ENCODE measurements at regions not wholly inside any gene's neighbourhood (a gene's known extent, or its start where the extent isn't known, plus 50 kb on each side); places are given as distances from the start of the nearest gene placed in this dataset.

GRCh38 chr17:13833921-13834320, 232.2 kb upstream of the HS3ST3A1 start:
- no peak overlapping the region for H3K4me3 ChIP-seq (replicated peaks in 1 of 3)
- H3K27ac ChIP-seq: no peak overlapping the region
- no peaks in the 10 kb centered on the region for H3K9me3 ChIP-seq
- 88 to 89% methylated on average over 2 of the region's 2 CpGs for WGBS, 2 donors
- H3K4me1 ChIP-seq: no peaks in the 10 kb centered on the region
- DNase-seq: no peak
- intact Hi-C loops (cut with DNase I): no loop called here
- TF ChIP-seq POLR2A (IDR thresholded peaks at IDR 0.05) (no peak), CTCF (IDR thresholded peaks at IDR 0.05) (no peak)
- no peaks in the 10 kb centered on the region for H3K27me3 ChIP-seq
- H3K36me3 ChIP-seq: no peaks in the 10 kb centered on the region

DNA sequence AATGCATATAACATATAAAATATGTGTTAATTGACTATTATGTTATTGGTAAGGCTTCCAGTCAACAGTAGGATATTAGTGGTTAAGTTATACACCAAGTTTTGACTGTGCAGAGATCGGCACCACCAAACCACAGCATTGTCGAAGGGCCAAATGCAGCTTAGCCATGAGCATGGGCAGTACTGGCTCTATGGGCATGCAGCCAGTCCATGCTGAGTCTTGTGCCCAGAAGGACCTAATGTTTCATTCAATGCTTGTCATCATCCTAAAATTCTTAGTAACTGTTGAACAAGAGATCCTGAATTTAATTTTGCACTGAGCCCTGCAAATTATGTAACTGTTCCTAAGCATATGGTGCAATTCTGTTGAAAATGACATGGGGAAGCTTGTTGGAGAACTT, 233.4 kb upstream of the HS3ST3A1 start:
- Histone ChIP-seq H3K4me3 (replicated peaks in 1 of 3) (no peak overlapping the region), H3K27me3 (no peaks in the 10 kb centered on the region), H3K9me3 (no peaks in the 10 kb centered on the region), H3K4me1 (no peaks in the 10 kb centered on the region), H3K27ac (no peak overlapping the region), H3K36me3 (no peaks in the 10 kb centered on the region)
- no peak for DNase-seq
- no peak for TF ChIP-seq CTCF (IDR thresholded peaks at IDR 0.05)
- TF ChIP-seq POLR2A (IDR thresholded peaks at IDR 0.05): no peak
- 87 to 95% methylated on average over 2 of the region's 2 CpGs for WGBS, 2 donors
- intact Hi-C loops (cut with DNase I): no loop called here

- no peak for DNase-seq
- intact Hi-C loops (cut with DNase I): no loop called here
- TF ChIP-seq POLR2A (IDR thresholded peaks at IDR 0.05) (no peak), CTCF (IDR thresholded peaks at IDR 0.05) (no peak)
- Histone ChIP-seq H3K4me1 (no peaks in the 10 kb centered on the region), H3K36me3 (no peaks in the 10 kb centered on the region), H3K9me3 (no peaks in the 10 kb centered on the region), H3K27me3 (no peaks in the 10 kb centered on the region), H3K4me3 (replicated peaks in 1 of 3) (no peak overlapping the region), H3K27ac (no peak overlapping the region)
- 93 to 98% methylated on average over 12 of the region's 12 CpGs for WGBS, 2 donors
Measured at GRCh38 chr17:13837417-13837816, 231.9 kb upstream of the COX10 start.

- Histone ChIP-seq H3K4me1 (no peaks in the 10 kb centered on the region), H3K27me3 (no peaks in the 10 kb centered on the region), H3K9me3 (no peaks in the 10 kb centered on the region), H3K27ac (no peak overlapping the region), H3K4me3 (replicated peaks in 1 of 3) (no peak overlapping the region), H3K36me3 (no peaks in the 10 kb centered on the region)
- 22 to 31% methylated on average over 1 of the region's 1 CpG for WGBS, 2 donors
- TF ChIP-seq POLR2A (IDR thresholded peaks at IDR 0.05) (no peak), CTCF (IDR thresholded peaks at IDR 0.05) (no peak)
- no peak for DNase-seq
- intact Hi-C loops (cut with DNase I): no loop called here
Measured at GRCh38 chr17:13840254-13840653, 229.1 kb upstream of the COX10 start.

GRCh38 chr17:13843862-13844635, 225.3 kb upstream of the COX10 start:
- TF ChIP-seq CTCF (IDR thresholded peaks at IDR 0.05) (no peak), POLR2A (IDR thresholded peaks at IDR 0.05) (no peak)
- intact Hi-C loops (cut with DNase I): no loop called here
- H3K27me3 ChIP-seq: no peaks in the 10 kb centered on the region
- H3K4me1 ChIP-seq: no peaks in the 10 kb centered on the region
- no peak for DNase-seq
- H3K27ac ChIP-seq: no peak overlapping the region
- H3K4me3 ChIP-seq (replicated peaks in 1 of 3): no peak overlapping the region
- 60 to 79% methylated on average over 4 of the region's 4 CpGs for WGBS, 2 donors
- no peaks in the 10 kb centered on the region for H3K9me3 ChIP-seq
- H3K36me3 ChIP-seq: no peaks in the 10 kb centered on the region

All from thyroid gland (tissue), 4 donors.